Uterus (tissue), 3 donors: ENCODE measurements at regions not wholly inside any gene's neighbourhood (a gene's known extent, or its start where the extent isn't known, plus 50 kb on each side); places are given as distances from the start of the nearest gene placed in this dataset.

ENCODE experiments used
- DNase-seq, 2 donors: peaks; one replicate each; pipeline ENCODE4 v3.0.0-alpha.2; 2019 to 2020
- H3K27ac ChIP-seq, 2 donors: fragments of 200-600 bp; sonication (generic); 1 replicate in 1 of 2; 2 replicates in 1 of 2; pipeline ENCODE4 v1.5.1; 2016 to 2018
- H3K27me3 ChIP-seq, 2 donors: fragments of 200-600 bp; sonication (generic); one replicate each; pipeline ENCODE4 v1.5.1; 2018 to 2019; ENCODE audit warnings: control low read depth in 1 of 2
- H3K36me3 ChIP-seq, 2 donors: fragments of 200-600 bp; sonication (generic); one replicate each; pipeline ENCODE4 v1.5.1; 2019; ENCODE audit warnings: control low read depth in 1 of 2
- H3K4me1 ChIP-seq, 2 donors: fragments of 200-600 bp; sonication (generic); one replicate each; pipeline ENCODE4 v1.5.1; 2018 to 2019; ENCODE audit warnings: control low read depth in 1 of 2
- H3K4me3 ChIP-seq, 2 donors: fragments of 200-600 bp; sonication (generic); 1 replicate in 1 of 2; 2 replicates in 1 of 2; pipeline ENCODE4 v1.5.1; 2018 to 2019; ENCODE audit warnings: mild to moderate bottlenecking in 1 of 2
- H3K9me3 ChIP-seq, 2 donors: fragments of 200-600 bp; sonication (generic); one replicate each; pipeline ENCODE4 v1.5.1; 2019; ENCODE audit warnings: control low read depth in 1 of 2
- CTCF ChIP-seq, 4 experiments: fragments of 200-600 bp in 2 of 4; fragments of 450-650 bp in 2 of 4; sonication (generic) in 2 of 4; IDR thresholded peaks; one replicate each; pipeline ENCODE4 v1.5.1; 2016 to 2019; ENCODE audit warnings: antibody characterized with exemption in 4 of 4, mild to moderate bottlenecking in 2 of 4, moderate library complexity in 1 of 4
- POLR2A ChIP-seq, 2 donors: fragments of 450-650 bp; IDR thresholded peaks; one replicate each; pipeline ENCODE4 v1.6.1; 2016; ENCODE audit warnings: antibody characterized with exemption in 2 of 2, mild to moderate bottlenecking in 1 of 2, moderate library complexity in 1 of 2
- intact Hi-C: fragments of 100-400 bp; cut with DNase I; formaldehyde crosslinking; loops from one replicate; pipeline ENCODE4 v1.15.1; 2023; ENCODE audit warnings: low total_unique reads
- donor health status: DM: yes; HTN: yes; CAD: no.

GRCh38 chr2:128820452-128820851 is 501.8 kb upstream of the HS6ST1 start:
- H3K36me3 ChIP-seq = no peaks in the 10 kb centered on the region
- H3K4me1 ChIP-seq = no peaks in the 10 kb centered on the region
- H3K9me3 ChIP-seq = no peaks in the 10 kb centered on the region
- TF ChIP-seq POLR2A (IDR thresholded peaks at IDR 0.05) (no peak), CTCF (IDR thresholded peaks at IDR 0.05) (no peak)
- H3K27ac ChIP-seq = no peak overlapping the region
- DNase-seq = no peak
- H3K4me3 ChIP-seq = no peak overlapping the region
- H3K27me3 ChIP-seq = no peaks in the 10 kb centered on the region
- intact Hi-C loops = no loop called here

- no peaks in the 10 kb centered on the region for H3K9me3 ChIP-seq
- no peaks in the 10 kb centered on the region for H3K36me3 ChIP-seq
- TF ChIP-seq POLR2A (IDR thresholded peaks at IDR 0.05) (no peak), CTCF (IDR thresholded peaks at IDR 0.05) (no peak)
- no peaks in the 10 kb centered on the region for H3K27me3 ChIP-seq
- H3K27ac ChIP-seq = no peak overlapping the region
- no peaks in the 10 kb centered on the region for H3K4me1 ChIP-seq
- no peak for DNase-seq
- no peak overlapping the region for H3K4me3 ChIP-seq
- intact Hi-C loops = no loop called here
Observed at GRCh38 chr2:128821010-128821409, 502.3 kb upstream of the HS6ST1 start.

- no peak overlapping the region for H3K27ac ChIP-seq
- no peak for DNase-seq
Observed at GRCh38 chr2:128832946-128833663, 514.4 kb upstream of the HS6ST1 start.

GRCh38 chr2:128833664-128834027 is 515.0 kb upstream of the HS6ST1 start:
- Histone ChIP-seq H3K4me3 (no peak overlapping the region), H3K27me3 (no peaks in the 10 kb centered on the region), H3K27ac (no peak overlapping the region), H3K36me3 (no peaks in the 10 kb centered on the region), H3K9me3 (no peaks in the 10 kb centered on the region), H3K4me1 (no peaks in the 10 kb centered on the region)
- intact Hi-C loops = no loop called here
- no peak for TF ChIP-seq POLR2A (IDR thresholded peaks at IDR 0.05)
- TF ChIP-seq CTCF (IDR thresholded peaks at IDR 0.05) = no peak
- no peak for DNase-seq

More at GRCh38 chr2:128832946-128833663, 514.4 kb upstream of the HS6ST1 start:
- Histone ChIP-seq H3K36me3 (no peaks in the 10 kb centered on the region), H3K4me1 (no peaks in the 10 kb centered on the region), H3K27me3 (no peaks in the 10 kb centered on the region), H3K9me3 (no peaks in the 10 kb centered on the region), H3K4me3 (no peak overlapping the region)
- no peak for TF ChIP-seq CTCF (IDR thresholded peaks at IDR 0.05)
- TF ChIP-seq POLR2A (IDR thresholded peaks at IDR 0.05) = no peak
- intact Hi-C loops = no loop called here

GRCh38 chr2:128834207-128834879 is 515.7 kb upstream of the HS6ST1 start:
- no peak for DNase-seq
- no peaks in the 10 kb centered on the region for H3K36me3 ChIP-seq
- no peak overlapping the region for H3K4me3 ChIP-seq
- TF ChIP-seq CTCF (IDR thresholded peaks at IDR 0.05) (no peak), POLR2A (IDR thresholded peaks at IDR 0.05) (no peak)
- H3K9me3 ChIP-seq = no peaks in the 10 kb centered on the region
- H3K4me1 ChIP-seq = no peaks in the 10 kb centered on the region
- intact Hi-C loops = no loop called here
- no peak overlapping the region for H3K27ac ChIP-seq
- no peaks in the 10 kb centered on the region for H3K27me3 ChIP-seq
